Testis (tissue), 2 donors: ENCODE measurements at regions not wholly inside any gene's neighbourhood (a gene's known extent, or its start where the extent isn't known, plus 50 kb on each side); places are given as distances from the start of the nearest gene placed in this dataset.
"Not testable (repeated sequence)": the region's sequence is repeated elsewhere in the genome, so short reads cannot be mapped to it uniquely, and the experiment has no call there.

ENCODE experiments used
- DNase-seq: peaks from one replicate; pipeline ENCODE4 v3.0.0-alpha.2; 2019
- H3K27ac ChIP-seq, 2 donors: fragments of 200-600 bp; sonication (generic); one replicate each; pipeline ENCODE4 v1.5.1; 2019
- H3K27me3 ChIP-seq: fragments of 200-600 bp; sonication (generic); one replicate; pipeline ENCODE4 v1.5.1; 2019
- H3K36me3 ChIP-seq: fragments of 200-600 bp; sonication (generic); one replicate; pipeline ENCODE4 v1.5.1; 2017; ENCODE audit warnings: low read depth; ENCODE audit errors: missing control alignments
- H3K4me1 ChIP-seq: fragments of 200-600 bp; sonication (generic); one replicate; pipeline ENCODE4 v1.5.1; 2019
- H3K4me3 ChIP-seq, 2 donors: fragments of 200-600 bp; sonication (generic); one replicate each; pipeline ENCODE4 v1.5.1; 2017 to 2019
- H3K9me3 ChIP-seq: fragments of 200-600 bp; sonication (generic); one replicate; pipeline ENCODE4 v1.5.1; 2017
- POLR2A ChIP-seq: fragments of 450-650 bp; IDR thresholded peaks from one replicate; pipeline ENCODE4 v1.6.1; 2017; ENCODE audit warnings: antibody characterized with exemption, mild to moderate bottlenecking, moderate library complexity
- WGBS, 2 donors: methylation state at CpG; one replicate each; pipeline ENCODE4 v1.1.5; 2018; 5-methylcytosine and 5-hydroxymethylcytosine counted together
- intact Hi-C: fragments of 100-400 bp; cut with DNase I; formaldehyde crosslinking; loops from one replicate; pipeline ENCODE4 v1.15.1; 2023; ENCODE audit warnings: low total_unique reads
- TF ChIP-seq, protein P1 (sequence below), 3 experiments: fragments of 450-650 bp in 2 of 3; fragments of 200-600 bp in 1 of 3; sonication (generic) in 1 of 3; IDR thresholded peaks; one replicate each; pipeline ENCODE4 v1.5.1; 2016 to 2019; ENCODE audit warnings: antibody characterized with exemption in 3 of 3, mild to moderate bottlenecking in 2 of 3, moderate library complexity in 1 of 3

DNA sequence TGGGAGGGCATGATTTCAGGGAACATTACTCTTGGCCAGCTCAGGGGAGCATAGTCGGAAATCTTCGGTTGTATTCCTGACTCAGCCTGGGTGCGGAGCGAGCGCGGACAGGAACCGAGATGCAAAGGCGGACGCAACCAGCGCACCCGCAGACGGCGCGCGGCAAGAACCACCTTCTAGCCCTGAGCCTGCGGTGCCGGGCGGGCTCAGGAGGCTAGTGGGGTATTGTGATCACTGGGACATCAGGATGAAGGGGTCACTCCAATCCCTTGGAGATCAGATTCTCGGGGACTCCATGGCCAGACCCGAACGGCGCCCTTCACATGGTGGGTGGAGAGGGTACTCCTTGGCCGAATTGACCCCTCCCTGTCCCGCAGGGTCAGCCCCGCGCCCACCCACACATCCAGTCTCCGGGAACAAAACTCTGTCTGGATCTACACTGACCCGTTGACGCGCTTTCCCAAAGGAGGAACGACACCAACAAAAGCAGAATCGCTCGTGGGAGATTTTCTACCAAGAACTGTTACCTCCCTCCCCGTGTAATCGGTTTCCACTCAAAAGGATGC, 730.5 kb downstream of the ZWINT start:
- WGBS, 2 donors = 0 to 1% methylated on average over 11 to 35 of the region's 35 CpGs
- Histone ChIP-seq H3K4me1 (no peaks in the 10 kb centered on the region), H3K4me3 (peak overlapping the region; percentile 49 to 57), H3K27me3 (no peaks in the 10 kb centered on the region), H3K27ac (no peak overlapping the region), H3K36me3 (no peaks in the 10 kb centered on the region), H3K9me3 (no peaks in the 10 kb centered on the region)
- DNase-seq = peak; percentile 24
- intact Hi-C loops = no loop called here
- TF ChIP-seq, protein P1, sequence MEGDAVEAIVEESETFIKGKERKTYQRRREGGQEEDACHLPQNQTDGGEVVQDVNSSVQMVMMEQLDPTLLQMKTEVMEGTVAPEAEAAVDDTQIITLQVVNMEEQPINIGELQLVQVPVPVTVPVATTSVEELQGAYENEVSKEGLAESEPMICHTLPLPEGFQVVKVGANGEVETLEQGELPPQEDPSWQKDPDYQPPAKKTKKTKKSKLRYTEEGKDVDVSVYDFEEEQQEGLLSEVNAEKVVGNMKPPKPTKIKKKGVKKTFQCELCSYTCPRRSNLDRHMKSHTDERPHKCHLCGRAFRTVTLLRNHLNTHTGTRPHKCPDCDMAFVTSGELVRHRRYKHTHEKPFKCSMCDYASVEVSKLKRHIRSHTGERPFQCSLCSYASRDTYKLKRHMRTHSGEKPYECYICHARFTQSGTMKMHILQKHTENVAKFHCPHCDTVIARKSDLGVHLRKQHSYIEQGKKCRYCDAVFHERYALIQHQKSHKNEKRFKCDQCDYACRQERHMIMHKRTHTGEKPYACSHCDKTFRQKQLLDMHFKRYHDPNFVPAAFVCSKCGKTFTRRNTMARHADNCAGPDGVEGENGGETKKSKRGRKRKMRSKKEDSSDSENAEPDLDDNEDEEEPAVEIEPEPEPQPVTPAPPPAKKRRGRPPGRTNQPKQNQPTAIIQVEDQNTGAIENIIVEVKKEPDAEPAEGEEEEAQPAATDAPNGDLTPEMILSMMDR (IDR thresholded peaks at IDR 0.05) = no peak
- no peak for TF ChIP-seq POLR2A

GRCh38 chr10:55629793-55630490, 731.1 kb downstream of the ZWINT start:
- Histone ChIP-seq H3K9me3 (no peaks in the 10 kb centered on the region), H3K36me3 (no peaks in the 10 kb centered on the region), H3K27ac (no peak overlapping the region), H3K4me1 (no peaks in the 10 kb centered on the region), H3K4me3 (peak overlapping the region in 1 of 2 donors; percentile 57), H3K27me3 (no peaks in the 10 kb centered on the region)
- DNase-seq = peak; percentile 64
- intact Hi-C loops = no loop called here
- WGBS, 2 donors = 2 to 4% methylated on average over 21 of the region's 21 CpGs
- TF ChIP-seq POLR2A = no peak
- TF ChIP-seq, protein P1 (IDR thresholded peaks at IDR 0.05) = peak in 2 of 3 experiments; percentile 14 to 50

DNA sequence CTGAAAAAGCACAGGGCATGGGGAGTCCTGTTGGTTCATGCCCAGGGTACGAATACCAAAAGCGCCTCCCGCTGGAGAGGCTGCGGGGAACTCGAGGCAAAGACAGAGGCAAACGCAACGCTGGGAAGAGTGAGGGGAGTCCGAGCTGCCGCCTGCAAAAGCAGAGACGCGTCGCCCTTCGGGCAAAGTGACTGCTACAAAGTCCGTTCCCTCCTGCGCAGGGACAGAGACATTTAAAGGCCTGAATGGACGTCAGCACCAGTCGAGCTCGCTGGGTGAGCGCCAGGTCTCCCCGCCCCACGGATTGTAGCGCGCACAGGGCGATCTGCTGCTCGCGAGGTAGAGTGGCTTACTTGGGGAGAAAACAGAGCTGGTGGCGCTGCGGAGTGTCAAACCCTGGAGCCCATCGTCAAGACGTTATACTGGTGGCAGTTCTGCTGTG, 732.8 kb downstream of the ZWINT start:
- TF ChIP-seq, protein P1 (IDR thresholded peaks at IDR 0.05) = no peak
- no peak for TF ChIP-seq POLR2A
- Histone ChIP-seq H3K27me3 (no peaks in the 10 kb centered on the region), H3K27ac (no peak overlapping the region), H3K36me3 (no peaks in the 10 kb centered on the region), H3K9me3 (no peaks in the 10 kb centered on the region), H3K4me3 (peak overlapping the region; percentile 4 to 27), H3K4me1 (no peaks in the 10 kb centered on the region)
- peak; percentile 27 for DNase-seq
- WGBS, 2 donors = 0 to 1% methylated on average over 17 to 30 of the region's 30 CpGs
- intact Hi-C loops = no loop called here

- Histone ChIP-seq H3K4me3 (no peak overlapping the region), H3K27ac (no peak overlapping the region), H3K36me3 (no peaks in the 10 kb centered on the region), H3K9me3 (no peaks in the 10 kb centered on the region), H3K4me1 (no peaks in the 10 kb centered on the region), H3K27me3 (no peaks in the 10 kb centered on the region)
- no peak for TF ChIP-seq POLR2A
- TF ChIP-seq, protein P1 (IDR thresholded peaks at IDR 0.05) = no peak
- intact Hi-C loops = no loop called here
- DNase-seq = peak; percentile 19
- WGBS, 2 donors = 2 to 4% methylated on average over 26 of the region's 26 CpGs
Observed at GRCh38 chr10:55627501-55628051, 733.5 kb downstream of the ZWINT start.

DNA sequence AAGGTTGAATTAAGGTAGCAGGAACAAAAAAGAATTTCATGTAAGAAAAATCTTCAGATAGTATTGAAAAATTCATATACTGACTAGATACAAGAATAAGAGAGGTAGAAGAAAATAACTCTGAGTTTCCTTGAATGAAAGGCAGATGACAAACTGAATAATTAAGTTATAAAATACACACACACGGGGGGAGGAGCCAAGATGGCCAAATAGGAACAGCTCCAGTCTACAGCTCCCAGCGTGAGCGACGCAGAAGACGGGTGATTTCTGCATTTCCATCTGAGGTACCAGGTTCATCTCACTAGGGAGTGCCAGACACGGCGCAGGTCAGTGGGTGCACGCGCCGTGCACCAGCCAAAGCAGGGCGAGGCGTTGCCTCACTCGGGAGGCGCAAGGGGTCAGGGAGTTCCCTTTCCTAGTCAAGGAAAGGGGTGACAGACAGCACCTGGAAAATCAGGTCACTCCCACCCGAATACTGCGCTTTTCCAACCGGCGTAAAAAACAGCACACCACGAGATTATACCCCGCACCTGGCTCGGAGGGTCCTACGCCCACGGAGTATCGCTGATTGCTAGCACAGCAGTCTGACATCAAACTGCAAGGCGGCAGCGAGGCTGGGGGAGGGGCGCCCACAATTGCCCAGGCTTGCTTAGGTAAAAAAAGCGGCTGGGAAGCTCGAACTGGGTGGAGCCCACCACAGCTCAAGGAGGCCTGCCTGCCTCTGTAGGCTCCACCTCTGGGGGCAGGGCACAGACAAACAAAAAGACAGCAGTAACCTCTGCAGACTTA, 759.2 kb downstream of the ZWINT start:
- H3K27ac ChIP-seq, H3K27me3 ChIP-seq, H3K4me3 ChIP-seq, H3K9me3 ChIP-seq, intact Hi-C loops, DNase-seq, H3K4me1 ChIP-seq, H3K36me3 ChIP-seq: not testable (repeated sequence)
- WGBS, 2 donors = 4 to 10% methylated on average over 19 to 29 of the region's 29 CpGs
